GM12872 (cell line): ENCODE measurements at regions not wholly inside any gene's neighbourhood (a gene's known extent, or its start where the extent isn't known, plus 50 kb on each side); places are given as distances from the start of the nearest gene placed in this dataset.

Experiments
- TF ChIP-seq, protein P1 (sequence below): IDR thresholded peaks from 3 replicates; pipeline ENCODE4 v1.5.1; 2011; ENCODE audit warnings: low read depth, mild to moderate bottlenecking, low read length, moderate library complexity; ENCODE audit not compliant: insufficient read depth

DNA sequence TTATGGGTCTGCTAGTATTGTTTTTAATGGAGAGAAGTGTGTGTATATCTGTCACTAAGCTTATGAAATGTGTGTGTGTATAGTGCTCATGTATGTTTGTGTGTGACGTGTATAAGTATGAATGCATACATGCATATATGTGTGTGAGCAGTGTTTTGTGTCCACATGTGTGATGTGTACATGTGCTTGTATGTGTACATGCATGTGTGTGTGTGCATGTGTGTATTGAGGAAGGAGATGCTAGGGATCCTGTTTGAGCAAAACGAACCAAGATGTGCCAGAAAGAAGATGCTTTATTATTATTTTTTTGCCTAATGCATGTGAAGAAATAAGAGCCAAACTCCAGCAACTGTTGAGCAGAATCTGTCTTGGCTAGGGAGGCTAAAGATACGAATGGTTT is 301.3 kb upstream of the SKOR2 start:
- TF ChIP-seq, protein P1, sequence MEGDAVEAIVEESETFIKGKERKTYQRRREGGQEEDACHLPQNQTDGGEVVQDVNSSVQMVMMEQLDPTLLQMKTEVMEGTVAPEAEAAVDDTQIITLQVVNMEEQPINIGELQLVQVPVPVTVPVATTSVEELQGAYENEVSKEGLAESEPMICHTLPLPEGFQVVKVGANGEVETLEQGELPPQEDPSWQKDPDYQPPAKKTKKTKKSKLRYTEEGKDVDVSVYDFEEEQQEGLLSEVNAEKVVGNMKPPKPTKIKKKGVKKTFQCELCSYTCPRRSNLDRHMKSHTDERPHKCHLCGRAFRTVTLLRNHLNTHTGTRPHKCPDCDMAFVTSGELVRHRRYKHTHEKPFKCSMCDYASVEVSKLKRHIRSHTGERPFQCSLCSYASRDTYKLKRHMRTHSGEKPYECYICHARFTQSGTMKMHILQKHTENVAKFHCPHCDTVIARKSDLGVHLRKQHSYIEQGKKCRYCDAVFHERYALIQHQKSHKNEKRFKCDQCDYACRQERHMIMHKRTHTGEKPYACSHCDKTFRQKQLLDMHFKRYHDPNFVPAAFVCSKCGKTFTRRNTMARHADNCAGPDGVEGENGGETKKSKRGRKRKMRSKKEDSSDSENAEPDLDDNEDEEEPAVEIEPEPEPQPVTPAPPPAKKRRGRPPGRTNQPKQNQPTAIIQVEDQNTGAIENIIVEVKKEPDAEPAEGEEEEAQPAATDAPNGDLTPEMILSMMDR: no peak

GRCh38 chr18:47550611-47551010 is 299.2 kb upstream of the SKOR2 start:
- TF ChIP-seq, protein P1: no peak

DNA sequence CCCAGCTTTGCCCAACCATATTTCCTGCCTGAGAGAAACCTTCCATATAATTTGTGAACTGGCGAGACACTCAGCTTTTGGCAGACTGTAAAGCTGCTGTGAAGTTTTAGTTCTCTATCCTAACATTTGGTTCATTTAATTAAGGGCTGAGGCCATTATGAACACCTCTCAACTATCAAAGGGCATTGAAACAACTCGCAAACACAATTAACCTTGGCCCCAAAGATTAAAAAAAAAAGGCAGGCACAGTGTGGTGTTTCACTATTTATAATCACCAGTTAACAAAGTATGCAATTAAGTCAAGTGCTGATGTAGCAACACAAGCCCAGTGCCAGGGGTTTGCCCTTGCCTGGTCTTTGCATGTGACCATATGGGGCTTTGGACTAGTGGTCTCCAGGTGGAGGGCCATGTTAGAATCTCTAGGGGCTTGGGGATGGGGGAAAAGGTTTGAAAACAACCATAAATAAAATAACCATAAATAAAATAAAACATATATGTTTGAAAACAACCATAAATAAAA is 297.6 kb upstream of the SKOR2 start:
- TF ChIP-seq, protein P1: no peak

DNA sequence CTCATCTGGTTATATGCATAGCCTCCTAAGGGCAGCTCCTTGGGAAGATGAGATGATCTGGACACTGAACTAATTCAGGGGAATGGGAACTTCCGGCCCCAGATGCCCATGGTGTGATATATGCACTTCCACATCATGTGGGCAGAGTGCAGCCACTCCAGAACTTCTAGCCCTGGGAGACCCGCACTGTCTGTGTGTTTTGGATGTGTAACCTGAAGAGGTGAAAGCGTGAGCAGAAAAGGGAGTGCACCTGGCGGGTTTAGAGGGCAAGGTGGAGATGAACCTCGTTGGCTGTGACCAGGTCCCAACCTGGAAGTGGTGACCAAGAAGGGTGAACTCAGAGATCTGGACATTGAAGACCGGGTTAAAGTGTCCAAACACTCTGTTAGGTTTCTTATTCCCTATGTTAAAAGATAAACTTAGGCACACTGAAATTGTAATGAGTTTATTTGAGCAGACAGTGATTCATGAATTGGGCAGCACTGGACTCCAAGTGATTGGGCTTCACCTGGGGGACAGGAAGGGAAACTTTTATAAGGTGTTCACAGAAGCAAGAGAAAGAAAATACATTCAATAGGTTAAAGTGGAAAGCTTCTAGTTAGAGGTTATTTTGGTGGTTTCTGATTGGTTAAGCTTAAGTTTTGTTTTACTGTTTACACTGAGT is 296.2 kb upstream of the SKOR2 start:
- TF ChIP-seq, protein P1: no peak

DNA sequence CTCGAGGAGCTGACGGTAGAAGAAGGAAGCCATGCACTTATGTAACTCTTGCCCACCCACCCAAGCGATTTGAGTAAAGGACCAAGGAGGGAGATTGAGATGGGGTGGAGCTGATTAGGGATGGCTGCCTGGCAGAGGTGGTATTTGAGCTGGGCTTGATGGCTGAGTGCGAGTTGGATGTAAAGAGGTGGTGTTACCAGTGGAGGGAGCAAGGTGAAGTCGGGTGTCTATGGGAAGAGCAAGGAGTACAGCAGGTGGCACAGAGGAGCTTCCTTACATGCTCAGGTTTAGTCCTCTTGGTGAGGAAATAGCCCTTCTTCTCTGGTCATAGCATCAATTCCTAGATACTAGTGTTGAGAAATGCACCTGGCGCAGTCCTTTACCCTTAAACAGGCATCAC is 294.2 kb upstream of the SKOR2 start:
- TF ChIP-seq, protein P1: no peak

- TF ChIP-seq, protein P1: no peak
Observed at GRCh38 chr18:47543080-47543479, 291.6 kb upstream of the SKOR2 start.

DNA sequence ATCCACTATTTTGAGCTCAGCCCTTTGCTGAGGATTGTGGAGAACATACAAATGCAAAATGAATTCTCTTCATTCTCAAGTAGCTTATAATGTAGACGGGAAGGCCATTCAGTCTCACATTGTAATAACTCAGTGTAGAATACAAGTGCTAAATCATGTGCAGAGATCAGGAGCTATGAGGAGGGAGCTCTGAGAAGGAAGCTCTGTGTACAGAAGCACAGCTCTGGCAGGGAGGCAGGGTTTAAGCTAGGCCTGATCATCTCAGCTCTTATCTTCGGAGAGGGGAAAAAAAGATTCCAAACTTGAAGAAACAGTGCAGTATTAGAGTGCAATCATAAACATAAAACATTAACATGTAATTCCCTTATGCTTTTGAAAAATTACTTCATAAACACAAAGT is 291.1 kb upstream of the SKOR2 start:
- TF ChIP-seq, protein P1: no peak
